ENCODE measurements at regions not wholly inside any gene's neighbourhood (a gene's known extent, or its start where the extent isn't known, plus 50 kb on each side); places are given as distances from the start of the nearest gene placed in this dataset.

GRCh38 chr4:141311246-141312204 is 90.8 kb downstream of the ZNF330 start:
- ChIA-PET POLR2A (interaction anchor here (0.7 kb wide), 1 partner anchor 25 kb away, joined by 7 read pairs; no protein-coding TSS in a partner anchor), CTCF (interaction anchor here (0.7 to 1.9 kb wide), 2 partner anchors 34 to 153 kb away, joined by 3 to 6 read pairs; no protein-coding TSS in a partner anchor)
- H3K9me2 ChIP-seq, result no peaks in the 10 kb centered on the region
- no peaks in the 10 kb centered on the region for H3K36me3 ChIP-seq (replicated peaks in 1 of 2; ENCODE audit: control insufficient read depth in 1 of 2, insufficient read depth in 2 of 2, low read length in 1 of 2)
- no peak overlapping the region for H2AFZ ChIP-seq (ENCODE audit: low read depth)
- no peak overlapping the region for H3K9ac ChIP-seq
- H3K79me2 ChIP-seq (ENCODE audit: insufficient read depth), result no peaks in the 10 kb centered on the region
- no peak for TF ChIP-seq MXI1 (IDR thresholded peaks at IDR 0.05; ENCODE audit: low read depth, low read length)
- TF ChIP-seq, protein P1, sequence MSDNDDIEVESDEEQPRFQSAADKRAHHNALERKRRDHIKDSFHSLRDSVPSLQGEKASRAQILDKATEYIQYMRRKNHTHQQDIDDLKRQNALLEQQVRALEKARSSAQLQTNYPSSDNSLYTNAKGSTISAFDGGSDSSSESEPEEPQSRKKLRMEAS (IDR thresholded peaks at IDR 0.05; ENCODE audit: low read depth), result no peak
- TF ChIP-seq RCOR1 (IDR thresholded peaks at IDR 0.05; ENCODE audit: low read length), result no peak
- TF ChIP-seq SIN3A (IDR thresholded peaks at IDR 0.05; ENCODE audit: borderline replicate concordance, low read depth, low read length), result no peak
- H3F3A ChIP-seq (replicated peaks; ENCODE audit: insufficient read depth), result no peaks in the 10 kb centered on the region
- peaks cover 0 to 3% of the 10 kb centered on the region in 2 experiments; a peak in 1 of 4 replicates for H3K4me1 ChIP-seq (ENCODE audit: control insufficient read depth in 1 of 2, insufficient read depth in 2 of 2, low read depth in 1 of 2, low read length in 1 of 2)
- WGBS (ENCODE audit: low lambda C conversion rate), result 67% methylated on average over 5 of the region's 5 CpGs
- no peak for DNase-seq
- no peaks in the 10 kb centered on the region for H3K9me3 ChIP-seq
- H3K4me2 ChIP-seq, result no peak overlapping the region
- H3K27ac ChIP-seq (ENCODE audit: low read depth in 2 of 2, low read length in 1 of 2), result no peak overlapping the region
- no peaks in the 10 kb centered on the region for H3K27me3 ChIP-seq (ENCODE audit: insufficient read depth)
- H3K4me3 ChIP-seq (ENCODE audit: low read depth in 2 of 2, low read length in 1 of 2), result no peak overlapping the region
- H4K20me1 ChIP-seq (ENCODE audit: insufficient read depth), result no peaks in the 10 kb centered on the region

GRCh38 chr4:141314627-141315026 is 93.9 kb downstream of the ZNF330 start:
- H3K27me3 ChIP-seq (ENCODE audit: insufficient read depth), result no peaks in the 10 kb centered on the region
- WGBS (ENCODE audit: low lambda C conversion rate), result 88% methylated on average over 1 of the region's 1 CpG
- no peak for TF ChIP-seq POLR2AphosphoS5 (IDR thresholded peaks at IDR 0.05; ENCODE audit: low read depth, low read length)
- TF ChIP-seq ELF1 (IDR thresholded peaks at IDR 0.05), result no peak
- TF ChIP-seq, protein P2, sequence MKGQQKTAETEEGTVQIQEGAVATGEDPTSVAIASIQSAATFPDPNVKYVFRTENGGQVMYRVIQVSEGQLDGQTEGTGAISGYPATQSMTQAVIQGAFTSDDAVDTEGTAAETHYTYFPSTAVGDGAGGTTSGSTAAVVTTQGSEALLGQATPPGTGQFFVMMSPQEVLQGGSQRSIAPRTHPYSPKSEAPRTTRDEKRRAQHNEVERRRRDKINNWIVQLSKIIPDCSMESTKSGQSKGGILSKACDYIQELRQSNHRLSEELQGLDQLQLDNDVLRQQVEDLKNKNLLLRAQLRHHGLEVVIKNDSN (IDR thresholded peaks at IDR 0.05; ENCODE audit: borderline replicate concordance, low read depth), result no peak
- no peak for TF ChIP-seq NFIC (IDR thresholded peaks at IDR 0.05; ENCODE audit: borderline replicate concordance)
- no peak for TF ChIP-seq RAD21 (IDR thresholded peaks at IDR 0.05; ENCODE audit: low read length)
- TF ChIP-seq SIN3A (IDR thresholded peaks at IDR 0.05; ENCODE audit: borderline replicate concordance, low read depth, low read length), result no peak
- no peak for TF ChIP-seq FOXJ3 (CRISPR knock-in tag; IDR thresholded peaks at IDR 0.05)
- TF ChIP-seq TEAD4 (IDR thresholded peaks at IDR 0.05; ENCODE audit: borderline replicate concordance, insufficient read depth), result no peak
- TF ChIP-seq RXRA (IDR thresholded peaks at IDR 0.05; ENCODE audit: borderline replicate concordance, low read depth), result no peak
- no peak for TF ChIP-seq GABPA (IDR thresholded peaks at IDR 0.05; ENCODE audit: low read depth)
- no peak for TF ChIP-seq FOXM1 (IDR thresholded peaks at IDR 0.05; ENCODE audit: low read depth)
- TF ChIP-seq, protein P1 (IDR thresholded peaks at IDR 0.05; ENCODE audit: low read depth), result no peak
- no peak for TF ChIP-seq GATA2 (CRISPR knock-in tag; IDR thresholded peaks at IDR 0.05)
- no peak for TF ChIP-seq RCOR1 (IDR thresholded peaks at IDR 0.05; ENCODE audit: low read length)
- H3K4me1 ChIP-seq (ENCODE audit: control insufficient read depth in 1 of 2, insufficient read depth in 2 of 2, low read depth in 1 of 2, low read length in 1 of 2), result no peaks in the 10 kb centered on the region
- no peaks in the 10 kb centered on the region for H4K20me1 ChIP-seq (ENCODE audit: insufficient read depth)
- H3K36me3 ChIP-seq (replicated peaks in 1 of 2; ENCODE audit: control insufficient read depth in 1 of 2, insufficient read depth in 2 of 2, low read length in 1 of 2), result no peaks in the 10 kb centered on the region
- H3F3A ChIP-seq (replicated peaks; ENCODE audit: insufficient read depth), result no peaks in the 10 kb centered on the region
- H3K4me3 ChIP-seq (ENCODE audit: low read depth in 2 of 2, low read length in 1 of 2), result no peak overlapping the region
- no peak for DNase-seq
- no peak overlapping the region for H3K27ac ChIP-seq (ENCODE audit: low read depth in 2 of 2, low read length in 1 of 2)
- no peak overlapping the region for H2AFZ ChIP-seq (ENCODE audit: low read depth)
- no peaks in the 10 kb centered on the region for H3K79me2 ChIP-seq (ENCODE audit: insufficient read depth)
- POLR2A ChIA-PET, result no interaction called here
- H3K9me3 ChIP-seq, result no peaks in the 10 kb centered on the region
- no peak overlapping the region for H3K4me2 ChIP-seq
- CTCF ChIA-PET, result interaction anchor here (0.8 to 2.3 kb wide), 2 partner anchors 9 kb away, joined by 3 to 9 read pairs; no protein-coding TSS in a partner anchor
- H3K9me2 ChIP-seq, result no peaks in the 10 kb centered on the region
- H3K9ac ChIP-seq, result no peak overlapping the region

All from SK-N-SH (cell line).